Keratinocyte (primary cell): ENCODE measurements at regions not wholly inside any gene's neighbourhood (a gene's known extent, or its start where the extent isn't known, plus 50 kb on each side); places are given as distances from the start of the nearest gene placed in this dataset.
"Not testable (repeated sequence)": the region's sequence is repeated elsewhere in the genome, so short reads cannot be mapped to it uniquely, and the experiment has no call there.

Source experiments
- EZH2 ChIP-seq: IDR thresholded peaks from one replicate; pipeline ENCODE4 v1.6.1; 2012; ENCODE audit warnings: inconsistent platforms, mild to moderate bottlenecking, low read length, moderate library complexity
- TF ChIP-seq, protein P1 (sequence below), 3 experiments: IDR thresholded peaks in 1 of 3; conservative IDR thresholded peaks in 1 of 3; optimal IDR thresholded peaks in 1 of 3; 2 replicates in 2 of 3; 3 replicates in 1 of 3; pipeline versions ENCODE3 to v1.5.1; 2011; ENCODE audit warnings: low read length in 3 of 3, mild to moderate bottlenecking in 3 of 3, moderate library complexity in 2 of 3, control low read depth in 1 of 3, inconsistent platforms in 1 of 3; ENCODE audit not compliant: insufficient read depth in 2 of 3; ENCODE audit errors: extremely low read depth in 1 of 3

DNA sequence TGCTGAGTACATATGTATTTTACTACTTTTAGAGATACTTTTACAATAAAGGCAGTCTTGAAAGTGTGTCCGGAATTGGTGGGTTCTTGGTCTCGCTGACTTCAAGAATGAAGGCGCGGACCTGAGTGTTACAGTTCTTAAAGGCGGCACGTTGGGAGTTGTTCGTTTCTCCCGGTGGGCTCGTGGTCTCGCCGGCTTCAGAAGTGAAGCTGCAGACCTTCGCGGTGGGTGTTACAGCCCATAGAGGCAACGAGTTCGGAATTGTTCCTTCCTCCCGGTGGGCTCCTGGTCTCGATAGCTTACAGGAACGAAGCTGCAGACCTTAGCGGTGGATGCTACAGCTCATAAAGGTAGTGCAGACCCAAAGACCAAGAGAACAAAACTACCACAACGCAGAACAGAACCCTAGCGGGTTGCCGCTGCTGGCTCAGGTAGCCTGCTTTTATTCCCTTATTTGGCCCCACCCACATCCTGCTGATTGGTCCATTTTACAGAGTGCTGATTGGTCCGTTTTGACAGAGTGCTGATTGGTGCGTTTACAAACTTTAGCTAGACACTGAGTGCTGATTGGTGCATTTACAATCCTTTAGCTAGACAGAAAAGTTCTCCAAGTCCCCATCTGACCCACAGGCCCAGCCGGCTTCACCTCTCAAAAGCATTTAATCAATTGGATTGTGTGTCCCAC is 79.6 kb upstream of the KMT2C start:
- TF ChIP-seq, protein P1, sequence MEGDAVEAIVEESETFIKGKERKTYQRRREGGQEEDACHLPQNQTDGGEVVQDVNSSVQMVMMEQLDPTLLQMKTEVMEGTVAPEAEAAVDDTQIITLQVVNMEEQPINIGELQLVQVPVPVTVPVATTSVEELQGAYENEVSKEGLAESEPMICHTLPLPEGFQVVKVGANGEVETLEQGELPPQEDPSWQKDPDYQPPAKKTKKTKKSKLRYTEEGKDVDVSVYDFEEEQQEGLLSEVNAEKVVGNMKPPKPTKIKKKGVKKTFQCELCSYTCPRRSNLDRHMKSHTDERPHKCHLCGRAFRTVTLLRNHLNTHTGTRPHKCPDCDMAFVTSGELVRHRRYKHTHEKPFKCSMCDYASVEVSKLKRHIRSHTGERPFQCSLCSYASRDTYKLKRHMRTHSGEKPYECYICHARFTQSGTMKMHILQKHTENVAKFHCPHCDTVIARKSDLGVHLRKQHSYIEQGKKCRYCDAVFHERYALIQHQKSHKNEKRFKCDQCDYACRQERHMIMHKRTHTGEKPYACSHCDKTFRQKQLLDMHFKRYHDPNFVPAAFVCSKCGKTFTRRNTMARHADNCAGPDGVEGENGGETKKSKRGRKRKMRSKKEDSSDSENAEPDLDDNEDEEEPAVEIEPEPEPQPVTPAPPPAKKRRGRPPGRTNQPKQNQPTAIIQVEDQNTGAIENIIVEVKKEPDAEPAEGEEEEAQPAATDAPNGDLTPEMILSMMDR (optimal IDR thresholded peaks at IDR 0.05 in 1 of 3, IDR thresholded peaks at IDR 0.05 in 1 of 3, conservative IDR thresholded peaks at IDR 0.05 in 1 of 3; ENCODE audit: extremely low read depth in 1 of 3, insufficient read depth in 2 of 3, low read length in 3 of 3), result not testable (repeated sequence)
- TF ChIP-seq EZH2, result not testable (repeated sequence)
